Colonic mucosa (tissue), 4 donors: ENCODE measurements at regions not wholly inside any gene's neighbourhood (a gene's known extent, or its start where the extent isn't known, plus 50 kb on each side); places are given as distances from the start of the nearest gene placed in this dataset.
"Not testable (repeated sequence)": the region's sequence is repeated elsewhere in the genome, so short reads cannot be mapped to it uniquely, and the experiment has no call there.

Experiments used
- DNase-seq: peaks from one replicate; pipeline ENCODE4 v3.0.0-alpha.2; 2020
- H3K27ac ChIP-seq: fragments of 200-600 bp; one replicate; pipeline ENCODE4 v1.8.0; 2021
- H3K27me3 ChIP-seq: fragments of 200-600 bp; one replicate; pipeline ENCODE4 v1.8.0; 2021
- H3K36me3 ChIP-seq: fragments of 200-600 bp; one replicate; pipeline ENCODE4 v1.8.0; 2021
- H3K4me1 ChIP-seq: fragments of 200-600 bp; one replicate; pipeline ENCODE4 v1.8.0; 2021; ENCODE audit warnings: mild to moderate bottlenecking
- H3K4me3 ChIP-seq: fragments of 200-600 bp; one replicate; pipeline ENCODE4 v1.8.0; 2021
- H3K9ac ChIP-seq, 2 donors: one replicate each; pipeline ENCODE4 v1.7.0; 2013; ENCODE audit warnings: control low read depth in 2 of 2, low read depth in 2 of 2, low read length in 2 of 2
- H3K9me3 ChIP-seq: fragments of 200-600 bp; one replicate; pipeline ENCODE4 v1.8.0; 2021
- intact Hi-C: fragments of 100-400 bp; cut with DNase I; formaldehyde crosslinking; loops from one replicate; pipeline ENCODE4 v1.14.1; 2022
- TF ChIP-seq, protein P1 (sequence below): fragments of 200-600 bp; IDR thresholded peaks from one replicate; pipeline ENCODE4 v1.8.0; 2022; ENCODE audit warnings: antibody characterized with exemption, mild to moderate bottlenecking
- donor health status: healthy.
- donor health status: DM: no; HTN: no; CAD: no.
- donor health status: DM: no; HTN: no; CAD: no.

DNA sequence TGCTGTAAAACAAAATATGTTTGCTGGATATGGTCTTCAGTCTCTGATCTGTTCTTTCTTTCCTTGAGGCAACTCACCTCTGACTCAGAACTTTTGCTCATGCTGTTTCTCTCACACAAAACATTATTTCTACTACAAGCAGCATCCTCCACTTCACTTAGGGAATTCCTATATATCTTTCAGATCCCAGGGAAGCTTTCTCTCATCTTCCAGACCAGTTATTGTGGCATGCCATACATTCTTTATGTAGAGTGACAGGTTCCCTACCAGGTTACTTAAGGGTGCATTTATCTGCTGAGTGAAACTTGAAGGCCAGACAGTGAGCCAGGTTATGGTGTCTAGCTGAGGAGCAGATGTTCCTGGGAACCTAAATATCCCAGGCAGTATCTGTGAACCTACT is 1226.0 kb downstream of the CDH8 start:
- Histone ChIP-seq H3K9ac (no peak overlapping the region), H3K27me3 (no peaks in the 10 kb centered on the region), H3K4me3 (no peak overlapping the region), H3K4me1 (no peaks in the 10 kb centered on the region), H3K9me3 (no peaks in the 10 kb centered on the region), H3K36me3 (no peaks in the 10 kb centered on the region), H3K27ac (no peak overlapping the region)
- TF ChIP-seq, protein P1, sequence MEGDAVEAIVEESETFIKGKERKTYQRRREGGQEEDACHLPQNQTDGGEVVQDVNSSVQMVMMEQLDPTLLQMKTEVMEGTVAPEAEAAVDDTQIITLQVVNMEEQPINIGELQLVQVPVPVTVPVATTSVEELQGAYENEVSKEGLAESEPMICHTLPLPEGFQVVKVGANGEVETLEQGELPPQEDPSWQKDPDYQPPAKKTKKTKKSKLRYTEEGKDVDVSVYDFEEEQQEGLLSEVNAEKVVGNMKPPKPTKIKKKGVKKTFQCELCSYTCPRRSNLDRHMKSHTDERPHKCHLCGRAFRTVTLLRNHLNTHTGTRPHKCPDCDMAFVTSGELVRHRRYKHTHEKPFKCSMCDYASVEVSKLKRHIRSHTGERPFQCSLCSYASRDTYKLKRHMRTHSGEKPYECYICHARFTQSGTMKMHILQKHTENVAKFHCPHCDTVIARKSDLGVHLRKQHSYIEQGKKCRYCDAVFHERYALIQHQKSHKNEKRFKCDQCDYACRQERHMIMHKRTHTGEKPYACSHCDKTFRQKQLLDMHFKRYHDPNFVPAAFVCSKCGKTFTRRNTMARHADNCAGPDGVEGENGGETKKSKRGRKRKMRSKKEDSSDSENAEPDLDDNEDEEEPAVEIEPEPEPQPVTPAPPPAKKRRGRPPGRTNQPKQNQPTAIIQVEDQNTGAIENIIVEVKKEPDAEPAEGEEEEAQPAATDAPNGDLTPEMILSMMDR = no peak
- DNase-seq = no peak
- intact Hi-C loops = no loop called here

DNA sequence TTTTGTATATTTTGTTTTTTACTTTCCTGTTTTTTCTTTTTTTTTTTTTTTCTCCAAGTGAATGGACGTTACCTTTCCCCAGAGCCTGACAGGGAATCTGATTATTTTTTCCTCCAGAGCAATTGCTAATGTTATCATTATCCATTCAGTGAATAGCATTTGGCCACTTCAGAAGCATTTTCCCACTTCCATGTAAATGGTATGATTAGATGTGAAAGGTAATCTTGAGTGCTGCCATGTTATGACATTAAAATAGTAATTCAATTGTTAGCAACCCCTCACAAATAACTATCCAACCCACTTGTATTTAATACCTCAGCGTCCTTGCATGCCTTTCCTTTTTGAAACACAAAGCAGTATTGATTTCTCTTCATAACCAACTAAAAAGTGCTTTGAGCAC is 1243.8 kb downstream of the CDH8 start:
- no peaks in the 10 kb centered on the region for H3K4me1 ChIP-seq
- no peak overlapping the region for H3K9ac ChIP-seq
- no peak for DNase-seq
- no peaks in the 10 kb centered on the region for H3K9me3 ChIP-seq
- no peak overlapping the region for H3K4me3 ChIP-seq
- intact Hi-C loops = no loop called here
- H3K27me3 ChIP-seq = no peaks in the 10 kb centered on the region
- TF ChIP-seq, protein P1 = no peak
- H3K36me3 ChIP-seq = no peaks in the 10 kb centered on the region
- H3K27ac ChIP-seq = no peak overlapping the region

DNA sequence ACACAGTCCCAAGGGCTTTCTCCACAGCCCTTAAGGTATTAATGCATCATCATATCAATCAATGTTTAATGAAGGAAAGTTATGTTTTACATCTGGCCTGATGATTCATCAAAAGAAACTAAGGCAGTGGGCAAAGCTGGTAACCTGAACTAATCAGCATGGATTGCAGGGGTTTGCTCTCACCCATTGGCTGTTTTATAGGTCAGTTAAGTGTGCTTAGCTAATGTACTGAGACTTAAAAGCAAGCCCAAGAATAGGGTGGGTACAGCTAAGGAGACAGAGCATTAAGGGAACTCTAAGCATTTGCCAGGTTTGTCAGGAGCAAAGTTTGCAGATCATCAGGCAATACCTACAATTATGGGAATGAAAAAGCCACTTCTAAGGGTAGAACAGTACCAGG is 1247.6 kb downstream of the CDH8 start:
- Histone ChIP-seq H3K27me3 (no peaks in the 10 kb centered on the region), H3K27ac (no peak overlapping the region), H3K9ac (no peak overlapping the region), H3K36me3 (no peaks in the 10 kb centered on the region), H3K9me3 (no peaks in the 10 kb centered on the region), H3K4me1 (no peaks in the 10 kb centered on the region), H3K4me3 (no peak overlapping the region)
- TF ChIP-seq, protein P1 = no peak
- no peak for DNase-seq
- intact Hi-C loops = no loop called here

DNA sequence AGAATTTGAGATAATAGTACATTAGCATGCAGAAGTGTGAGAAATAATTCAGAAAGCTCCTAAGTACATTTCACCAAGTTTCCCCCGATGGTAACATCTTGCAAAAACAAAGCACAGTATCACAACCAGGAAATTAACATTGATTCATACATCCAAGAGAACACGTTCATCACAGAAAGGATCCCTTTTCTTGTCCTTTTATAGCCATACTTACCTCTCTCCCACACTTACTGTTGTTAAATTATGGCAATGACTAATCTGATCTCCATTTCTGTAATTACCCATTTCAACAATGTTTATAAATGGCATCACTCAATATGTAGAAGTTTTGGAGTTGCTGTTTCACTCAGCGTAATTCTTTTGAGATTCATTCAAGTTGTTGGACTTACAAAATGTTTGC is 1260.0 kb downstream of the CDH8 start:
- no peaks in the 10 kb centered on the region for H3K9me3 ChIP-seq
- no peaks in the 10 kb centered on the region for H3K27me3 ChIP-seq
- no peak for DNase-seq
- no peak overlapping the region for H3K4me3 ChIP-seq
- H3K4me1 ChIP-seq = no peaks in the 10 kb centered on the region
- no peak overlapping the region for H3K27ac ChIP-seq
- no peak overlapping the region for H3K9ac ChIP-seq
- intact Hi-C loops = no loop called here
- H3K36me3 ChIP-seq = no peaks in the 10 kb centered on the region
- TF ChIP-seq, protein P1 = no peak

DNA sequence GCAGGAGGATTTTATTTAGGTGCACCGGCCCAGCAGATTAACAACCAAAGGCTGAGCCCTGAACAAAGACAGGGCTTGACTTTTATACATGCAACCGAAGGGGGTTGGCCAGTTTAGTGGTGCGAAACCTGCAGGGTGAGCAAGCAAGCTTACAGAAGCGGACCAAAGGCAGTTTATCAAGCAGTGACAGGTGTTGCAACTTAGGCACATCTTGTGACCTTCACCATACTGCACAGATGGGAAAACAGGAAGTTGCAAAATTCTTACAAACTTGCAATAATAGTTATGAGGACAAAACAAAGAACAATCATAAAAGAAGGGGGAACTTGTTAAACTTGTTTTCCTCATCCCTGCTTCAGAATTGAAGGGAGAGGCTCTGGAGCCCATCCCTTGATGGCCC is 1265.1 kb downstream of the CDH8 start:
- Histone ChIP-seq H3K36me3 (no peaks in the 10 kb centered on the region), H3K4me3 (no peak overlapping the region), H3K27me3 (no peaks in the 10 kb centered on the region), H3K9ac (no peak overlapping the region), H3K4me1 (no peaks in the 10 kb centered on the region), H3K27ac (no peak overlapping the region), H3K9me3 (no peaks in the 10 kb centered on the region)
- TF ChIP-seq, protein P1 = no peak
- no peak for DNase-seq
- intact Hi-C loops = no loop called here

DNA sequence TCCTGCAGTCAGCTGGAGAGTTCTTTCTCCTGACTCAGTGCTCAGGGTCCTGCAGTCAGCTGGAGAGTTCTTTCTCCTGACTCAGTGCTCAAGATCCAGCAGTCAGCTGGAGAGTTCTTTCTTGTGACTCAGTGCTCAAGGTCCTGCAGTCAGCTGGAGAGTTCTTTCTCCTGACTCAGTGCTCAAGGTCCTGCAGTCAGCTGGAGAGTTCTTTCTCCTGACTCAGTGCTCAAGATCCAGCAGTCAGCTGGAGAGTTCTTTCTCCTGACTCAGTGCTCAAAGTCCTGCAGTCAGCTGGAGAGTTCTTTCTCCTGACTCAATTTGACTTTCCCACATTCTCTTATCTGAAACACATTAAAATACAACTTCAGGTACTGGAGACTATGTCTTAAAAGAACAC is 1265.9 kb downstream of the CDH8 start:
- H3K9ac ChIP-seq, H3K9me3 ChIP-seq, H3K4me1 ChIP-seq, H3K36me3 ChIP-seq, intact Hi-C loops, H3K27ac ChIP-seq, H3K27me3 ChIP-seq, H3K4me3 ChIP-seq, DNase-seq: not testable (repeated sequence)
